Trophoblast cell (in vitro differentiated cells and primary cell): ENCODE measurements at regions not wholly inside any gene's neighbourhood (a gene's known extent, or its start where the extent isn't known, plus 50 kb on each side); places are given as distances from the start of the nearest gene placed in this dataset.
A peak's percentile ranks its signal among the peaks of the same experiment; 100 is the strongest.

Source experiments
- DNase-seq, 2 donors: peaks; one replicate each; pipeline ENCODE4 v3.0.0-alpha.2; 2016
- H2AFZ ChIP-seq: 2 replicates; pipeline ENCODE4 v1.6.1; 2013; ENCODE audit warnings: low read length, moderate library complexity, mild to moderate bottlenecking; ENCODE audit not compliant: insufficient read depth, poor library complexity
- H2AK5ac ChIP-seq: 2 replicates; pipeline ENCODE4 v1.6.1; 2013; ENCODE audit warnings: mild to moderate bottlenecking, low read length
- H2BK120ac ChIP-seq: 2 replicates; pipeline ENCODE4 v1.6.1; 2013; ENCODE audit warnings: low read length, mild to moderate bottlenecking, moderate library complexity; ENCODE audit not compliant: insufficient read depth, poor library complexity
- H2BK12ac ChIP-seq: 2 replicates; pipeline ENCODE4 v1.6.1; 2013; ENCODE audit warnings: mild to moderate bottlenecking, low read length, moderate library complexity
- H2BK5ac ChIP-seq: 2 replicates; pipeline ENCODE4 v1.6.1; 2013; ENCODE audit warnings: low read length, low read depth, moderate library complexity, mild to moderate bottlenecking; ENCODE audit not compliant: poor library complexity
- H3K14ac ChIP-seq: 2 replicates; pipeline ENCODE4 v1.6.1; 2013; ENCODE audit warnings: mild to moderate bottlenecking, low read length
- H3K18ac ChIP-seq: 2 replicates; pipeline ENCODE4 v1.6.1; 2013; ENCODE audit warnings: mild to moderate bottlenecking, low read length
- H3K23ac ChIP-seq: 2 replicates; pipeline ENCODE4 v1.6.1; 2013; ENCODE audit warnings: low read length
- H3K27ac ChIP-seq: 2 replicates; pipeline ENCODE4 v1.5.1; 2013; ENCODE audit warnings: low read depth, mild to moderate bottlenecking, inconsistent platforms, low read length, moderate library complexity
- H3K27me3 ChIP-seq: 2 replicates; pipeline ENCODE4 v1.6.1; 2013; ENCODE audit warnings: inconsistent platforms, mild to moderate bottlenecking, low read length, moderate library complexity; ENCODE audit not compliant: insufficient read depth
- H3K36me3 ChIP-seq, 2 experiments: 1 replicate in 1 of 2; 2 replicates in 1 of 2; pipeline ENCODE4 v1.6.1; 2013; ENCODE audit warnings: low read length in 2 of 2, mild to moderate bottlenecking in 2 of 2, moderate library complexity in 1 of 2; ENCODE audit not compliant: insufficient read depth in 2 of 2, control insufficient read depth in 1 of 2
- H3K4ac ChIP-seq: 2 replicates; pipeline ENCODE4 v1.6.1; 2013; ENCODE audit warnings: low read depth, mild to moderate bottlenecking, low read length, moderate library complexity
- H3K4me1 ChIP-seq, 2 experiments: 1 replicate in 1 of 2; 2 replicates in 1 of 2; pipeline ENCODE4 v1.6.1; 2013; ENCODE audit warnings: low read length in 2 of 2, mild to moderate bottlenecking in 2 of 2, moderate library complexity in 1 of 2; ENCODE audit not compliant: insufficient read depth in 2 of 2, control insufficient read depth in 1 of 2
- H3K4me2 ChIP-seq: 2 replicates; pipeline ENCODE4 v1.6.1; 2013; ENCODE audit warnings: inconsistent platforms, mild to moderate bottlenecking, low read length, moderate library complexity
- H3K4me3 ChIP-seq: 2 replicates; pipeline ENCODE4 v1.5.1; 2013; ENCODE audit warnings: mild to moderate bottlenecking, low read depth, low read length, inconsistent platforms
- H3K79me1 ChIP-seq: one replicate; pipeline ENCODE4 v1.6.1; 2013; ENCODE audit warnings: low read length
- H3K79me2 ChIP-seq: 2 replicates; pipeline ENCODE4 v1.6.1; 2013; ENCODE audit warnings: low read length, mild to moderate bottlenecking; ENCODE audit not compliant: control insufficient read depth, insufficient read depth, poor library complexity
- H3K9ac ChIP-seq: 2 replicates; pipeline ENCODE4 v1.6.1; 2013; ENCODE audit warnings: mild to moderate bottlenecking, low read length
- H3K9me3 ChIP-seq: 2 replicates; pipeline ENCODE4 v1.6.1; 2013; ENCODE audit warnings: low read depth, mild to moderate bottlenecking, control low read depth, inconsistent platforms, low read length; ENCODE audit not compliant: insufficient read depth
- H4K12ac ChIP-seq: 2 replicates; pipeline ENCODE4 v1.6.1; 2013; ENCODE audit warnings: low read depth, mild to moderate bottlenecking, low read length, moderate library complexity
- H4K8ac ChIP-seq: 2 replicates; pipeline ENCODE4 v1.6.1; 2013; ENCODE audit warnings: low read depth, mild to moderate bottlenecking, low read length, moderate library complexity
- H4K91ac ChIP-seq: one replicate; pipeline ENCODE4 v1.6.1; 2013; ENCODE audit warnings: low read depth, mild to moderate bottlenecking, low read length, moderate library complexity
- WGBS: extraction: QIAGEN DNeasy Blood & Tissue Kit; methylation state at CpG from one replicate; pipeline ENCODE4 v1.1.7; 2013; ENCODE audit warnings: missing lambda C conversion rate; ENCODE audit not compliant: insufficient read length, insufficient coverage; ENCODE audit errors: extremely low coverage; 5-methylcytosine and 5-hydroxymethylcytosine counted together

- no peak overlapping the region for H3K9ac ChIP-seq
- no peaks in the 10 kb centered on the region for H3K79me1 ChIP-seq
- no peak overlapping the region for H2BK120ac ChIP-seq
- no peak overlapping the region for H2BK5ac ChIP-seq
- H4K12ac ChIP-seq, result no peak overlapping the region
- no peak overlapping the region for H3K4me2 ChIP-seq
- no peak overlapping the region for H3K23ac ChIP-seq
- H3K27me3 ChIP-seq, result no peaks in the 10 kb centered on the region
- no peak overlapping the region for H2AK5ac ChIP-seq
- H3K79me2 ChIP-seq, result no peaks in the 10 kb centered on the region
- no peak overlapping the region for H3K27ac ChIP-seq
- no peak overlapping the region for H3K4me3 ChIP-seq
- H3K9me3 ChIP-seq, result peaks cover 1% of the 10 kb centered on the region
- no peak overlapping the region for H4K8ac ChIP-seq
- WGBS, result no CpG with 5 or more reads among the region's 4 CpGs
- H3K36me3 ChIP-seq, result no peaks in the 10 kb centered on the region
- peaks cover 7 to 8% of the 10 kb centered on the region in 2 experiments for H3K4me1 ChIP-seq
- H2BK12ac ChIP-seq, result no peak overlapping the region
- H4K91ac ChIP-seq, result no peak overlapping the region
- no peak overlapping the region for H3K4ac ChIP-seq
- no peak overlapping the region for H3K18ac ChIP-seq
- no peak for DNase-seq
- no peak overlapping the region for H3K14ac ChIP-seq
- no peak overlapping the region for H2AFZ ChIP-seq
Observed at GRCh38 chr17:36855459-36855858, 81.8 kb upstream of the LHX1 start.

- H3K14ac ChIP-seq, result no peak overlapping the region
- no peaks in the 10 kb centered on the region for H3K27me3 ChIP-seq
- no peak overlapping the region for H3K4me2 ChIP-seq
- no peaks in the 10 kb centered on the region for H3K79me1 ChIP-seq
- H3K27ac ChIP-seq, result no peak overlapping the region
- H3K9ac ChIP-seq, result no peak overlapping the region
- H3K4me1 ChIP-seq, result peaks cover 0 to 5% of the 10 kb centered on the region in 2 experiments
- no peaks in the 10 kb centered on the region for H3K79me2 ChIP-seq
- H3K36me3 ChIP-seq, result no peaks in the 10 kb centered on the region
- no peak overlapping the region for H2BK12ac ChIP-seq
- no peak overlapping the region for H3K18ac ChIP-seq
- no CpG with 5 or more reads among the region's 7 CpGs for WGBS
- H4K8ac ChIP-seq, result no peak overlapping the region
- H2BK5ac ChIP-seq, result no peak overlapping the region
- H3K23ac ChIP-seq, result no peak overlapping the region
- no peak overlapping the region for H4K91ac ChIP-seq
- H2AK5ac ChIP-seq, result no peak overlapping the region
- DNase-seq, result peak in 1 of 2 donors; percentile 12
- no peak overlapping the region for H4K12ac ChIP-seq
- no peak overlapping the region for H2AFZ ChIP-seq
- peaks cover 1% of the 10 kb centered on the region for H3K9me3 ChIP-seq
- no peak overlapping the region for H3K4me3 ChIP-seq
- no peak overlapping the region for H2BK120ac ChIP-seq
- no peak overlapping the region for H3K4ac ChIP-seq
Observed at GRCh38 chr17:36856222-36856621, 81.1 kb upstream of the LHX1 start.

- Histone ChIP-seq H3K14ac (no peak overlapping the region), H3K18ac (no peak overlapping the region), H3K27me3 (no peaks in the 10 kb centered on the region), H2AFZ (no peak overlapping the region), H3K4me1 (peaks cover 0 to 5% of the 10 kb centered on the region in 2 experiments), H2BK5ac (no peak overlapping the region), H3K9me3 (no peaks in the 10 kb centered on the region), H4K91ac (no peak overlapping the region), H2BK12ac (no peak overlapping the region), H3K4ac (no peak overlapping the region), H3K23ac (no peak overlapping the region), H3K9ac (no peak overlapping the region), H3K4me3 (no peak overlapping the region), H3K79me2 (no peaks in the 10 kb centered on the region), H3K4me2 (no peak overlapping the region), H4K8ac (no peak overlapping the region), H3K27ac (no peak overlapping the region), H3K79me1 (no peaks in the 10 kb centered on the region), H3K36me3 (no peaks in the 10 kb centered on the region), H4K12ac (no peak overlapping the region), H2BK120ac (no peak overlapping the region), H2AK5ac (no peak overlapping the region)
- DNase-seq, result no peak
- WGBS, result no CpG with 5 or more reads among the region's 16 CpGs
Observed at GRCh38 chr17:36856903-36857381, 80.3 kb upstream of the LHX1 start.

GRCh38 chr17:36857698-36858097 lies 79.6 kb upstream of the LHX1 start:
- WGBS, result no CpG with 5 or more reads among the region's 13 CpGs
- H2AK5ac ChIP-seq, result no peak overlapping the region
- H4K91ac ChIP-seq, result no peak overlapping the region
- no peak overlapping the region for H3K4ac ChIP-seq
- H3K36me3 ChIP-seq, result no peaks in the 10 kb centered on the region
- H3K9ac ChIP-seq, result no peak overlapping the region
- no peak overlapping the region for H2BK120ac ChIP-seq
- no peak overlapping the region for H3K14ac ChIP-seq
- H3K27me3 ChIP-seq, result no peaks in the 10 kb centered on the region
- H3K4me1 ChIP-seq, result peaks cover 0 to 5% of the 10 kb centered on the region in 2 experiments
- no peak overlapping the region for H3K18ac ChIP-seq
- peak in 1 of 2 donors; percentile 5 for DNase-seq
- no peak overlapping the region for H2BK12ac ChIP-seq
- H2BK5ac ChIP-seq, result no peak overlapping the region
- H2AFZ ChIP-seq, result no peak overlapping the region
- H3K4me3 ChIP-seq, result no peak overlapping the region
- H3K23ac ChIP-seq, result no peak overlapping the region
- H3K27ac ChIP-seq, result no peak overlapping the region
- no peaks in the 10 kb centered on the region for H3K9me3 ChIP-seq
- H3K79me2 ChIP-seq, result no peaks in the 10 kb centered on the region
- H4K12ac ChIP-seq, result no peak overlapping the region
- no peak overlapping the region for H4K8ac ChIP-seq
- no peak overlapping the region for H3K4me2 ChIP-seq
- H3K79me1 ChIP-seq, result no peaks in the 10 kb centered on the region
